SK-N-SH (cell line): ENCODE measurements at regions not wholly inside any gene's neighbourhood (a gene's known extent, or its start where the extent isn't known, plus 50 kb on each side); places are given as distances from the start of the nearest gene placed in this dataset.

ENCODE experiments used
- CTCF ChIA-PET: fragments of 300-600, 350-600 bp; formaldehyde crosslinking; extraction: SDS; loops from one replicate; lab custom pipeline; 2021; lab: Yijun Ruan, JAX
- POLR2A ChIA-PET: fragments of 350-600 bp; sonication (Branson Sonifier 250); formaldehyde crosslinking; extraction: SDS; loops from one replicate; lab custom pipeline; 2020; ENCODE audit warnings: antibody characterized with exemption, inconsistent platforms; lab: Yijun Ruan, JAX
- DNase-seq: peaks from one replicate; pipeline ENCODE4 v3.0.0; 2012
- H2AFZ ChIP-seq: fragments of 200-600 bp; sonication (generic); 2 replicates; pipeline ENCODE4 v1.8.1; 2016; ENCODE audit warnings: antibody characterized with exemption, mild to moderate bottlenecking, low read depth
- H3F3A ChIP-seq: fragments of 200-600 bp; sonication (generic); replicated peaks from 2 replicates; pipeline ENCODE3; 2016; ENCODE audit warnings: antibody characterized with exemption, mild to moderate bottlenecking; ENCODE audit not compliant: insufficient read depth
- H3K27ac ChIP-seq, 2 experiments: fragments of 200-500 bp in 1 of 2; fragments of 200-600 bp in 1 of 2; sonication (Bioruptor generic) in 1 of 2; sonication (generic), shearing (Covaris generic) in 1 of 2; 2 replicates each; pipeline versions ENCODE4 v1.5.1 to v1.6.1; 2014 to 2016; ENCODE audit warnings: low read depth in 2 of 2, inconsistent platforms in 1 of 2, low read length in 1 of 2, mild to moderate bottlenecking in 1 of 2, mixed read lengths in 1 of 2
- H3K27me3 ChIP-seq: fragments of 200-600 bp; sonication (generic), shearing (Covaris generic); 2 replicates; pipeline ENCODE4 v1.6.1; 2016; ENCODE audit warnings: mixed run types; ENCODE audit not compliant: insufficient read depth
- H3K36me3 ChIP-seq, 2 experiments: fragments of 200-500 bp in 1 of 2; fragments of 200-600 bp in 1 of 2; sonication (Bioruptor generic) in 1 of 2; sonication (generic) in 1 of 2; replicated peaks in 1 of 2; 2 replicates each; pipeline versions ENCODE3 to v1.5.1; 2014 to 2016; ENCODE audit warnings: low read length in 1 of 2, mild to moderate bottlenecking in 1 of 2; ENCODE audit not compliant: insufficient read depth in 2 of 2, control insufficient read depth in 1 of 2
- H3K4me1 ChIP-seq, 2 experiments: fragments of 200-500 bp in 1 of 2; fragments of 200-600 bp in 1 of 2; sonication (Bioruptor generic) in 1 of 2; sonication (generic), shearing (Covaris generic) in 1 of 2; 2 replicates each; pipeline versions ENCODE4 v1.5.1 to v1.6.1; 2014 to 2016; ENCODE audit warnings: low read depth in 1 of 2, low read length in 1 of 2, mixed run types in 1 of 2; ENCODE audit not compliant: insufficient read depth in 2 of 2, control insufficient read depth in 1 of 2
- H3K4me2 ChIP-seq: fragments of 200-600 bp; sonication (generic), shearing (Covaris generic); 2 replicates; pipeline ENCODE4 v1.6.1; 2017; ENCODE audit warnings: mixed run types
- H3K4me3 ChIP-seq, 2 experiments: fragments of 200-500 bp in 1 of 2; fragments of 200-600 bp in 1 of 2; sonication (Bioruptor generic) in 1 of 2; sonication (generic), shearing (Covaris generic) in 1 of 2; 2 replicates each; pipeline versions ENCODE4 v1.5.1 to v1.8.1; 2014 to 2016; ENCODE audit warnings: low read depth in 2 of 2, inconsistent platforms in 1 of 2, low read length in 1 of 2, mild to moderate bottlenecking in 1 of 2, mixed read lengths in 1 of 2, moderate library complexity in 1 of 2
- H3K79me2 ChIP-seq: fragments of 200-600 bp; sonication (generic); 2 replicates; pipeline ENCODE4 v1.8.1; 2017; ENCODE audit warnings: mild to moderate bottlenecking; ENCODE audit not compliant: insufficient read depth
- H3K9ac ChIP-seq: fragments of 200-600 bp; sonication (generic); 2 replicates; pipeline ENCODE4 v1.6.1; 2017; ENCODE audit warnings: mixed run types
- H3K9me2 ChIP-seq: fragments of 200-600 bp; sonication (generic); 2 replicates; pipeline ENCODE4 v1.6.1; 2017; ENCODE audit warnings: mixed run types
- H3K9me3 ChIP-seq: fragments of 200-600 bp; sonication (generic); 2 replicates; pipeline ENCODE4 v1.6.1; 2017; ENCODE audit warnings: mixed run types, mild to moderate bottlenecking, moderate library complexity
- H4K20me1 ChIP-seq: fragments of 200-600 bp; sonication (generic); 2 replicates; pipeline ENCODE4 v1.6.1; 2017; ENCODE audit warnings: mild to moderate bottlenecking, mixed run types; ENCODE audit not compliant: insufficient read depth
- CHD2 ChIP-seq: fragments of 150-350 bp; IDR thresholded peaks from 2 replicates; pipeline ENCODE4 v1.6.1; 2018; ENCODE audit warnings: low read length; ENCODE audit not compliant: partially characterized antibody
- CTCF ChIP-seq: fragments of 200-600 bp; sonication (generic); IDR thresholded peaks from 2 replicates; pipeline ENCODE4 v1.6.1; 2017; ENCODE audit warnings: antibody characterized with exemption, mild to moderate bottlenecking, moderate library complexity
- EZH2phosphoT487 ChIP-seq: fragments of 200-600 bp; sonication (generic); IDR thresholded peaks from 2 replicates; pipeline ENCODE4 v1.6.1; 2017; ENCODE audit warnings: low read depth, mixed run types, mild to moderate bottlenecking, antibody characterized with exemption, moderate library complexity, borderline replicate concordance
- GATA2 ChIP-seq: sonication (generic); formaldehyde crosslinking; IDR thresholded peaks from 2 replicates; pipeline ENCODE4 v1.5.0; 2020; ENCODE audit warnings: mild to moderate bottlenecking, missing genetic modification reagents
- IRF3 ChIP-seq: fragments of 150-350 bp; IDR thresholded peaks from 2 replicates; pipeline ENCODE4 v1.6.1; 2016; ENCODE audit warnings: mild to moderate bottlenecking, low read depth, low read length
- JUND ChIP-seq: IDR thresholded peaks from 2 replicates; pipeline ENCODE4 v1.4.0; 2012
- MAX ChIP-seq: IDR thresholded peaks from 2 replicates; pipeline ENCODE4 v1.4.0; 2012; ENCODE audit warnings: low read depth
- NFIC ChIP-seq: IDR thresholded peaks from 2 replicates; pipeline ENCODE4 v1.4.0; 2012; ENCODE audit warnings: borderline replicate concordance
- POLR2AphosphoS5 ChIP-seq: IDR thresholded peaks from 2 replicates; pipeline ENCODE4 v1.6.1; 2012; ENCODE audit warnings: low read depth, low read length
- RAD21 ChIP-seq: IDR thresholded peaks from 2 replicates; pipeline ENCODE4 v1.6.1; 2012; ENCODE audit warnings: mild to moderate bottlenecking, low read length
- REST ChIP-seq: IDR thresholded peaks from 2 replicates; pipeline ENCODE4 v1.6.1; 2012; ENCODE audit warnings: mild to moderate bottlenecking, low read depth, low read length, moderate library complexity
- RFX5 ChIP-seq: IDR thresholded peaks from 2 replicates; pipeline ENCODE4 v1.6.1; 2012; ENCODE audit warnings: mild to moderate bottlenecking, improper control_type of control experiment, low read length
- RXRA ChIP-seq: IDR thresholded peaks from 2 replicates; pipeline ENCODE4 v1.4.0; 2012; ENCODE audit warnings: low read depth, mild to moderate bottlenecking, borderline replicate concordance
- SIN3A ChIP-seq: IDR thresholded peaks from 2 replicates; pipeline ENCODE4 v1.6.1; 2012; ENCODE audit warnings: low read depth, mild to moderate bottlenecking, low read length, moderate library complexity, borderline replicate concordance
- SMC3 ChIP-seq: IDR thresholded peaks from 2 replicates; pipeline ENCODE4 v1.6.1; 2012; ENCODE audit warnings: low read depth, low read length, improper control_type of control experiment
- TCF12 ChIP-seq: IDR thresholded peaks from 2 replicates; pipeline ENCODE4 v1.4.0; 2012
- TEAD4 ChIP-seq: IDR thresholded peaks from 2 replicates; pipeline ENCODE4 v1.4.0; 2012; ENCODE audit warnings: mild to moderate bottlenecking, borderline replicate concordance; ENCODE audit not compliant: insufficient read depth
- WGBS: methylation state at CpG from one replicate; pipeline ENCODE4 v1.1.6; 2017; ENCODE audit warnings: low lambda C conversion rate; 5-methylcytosine and 5-hydroxymethylcytosine counted together

- ChIA-PET POLR2A (no interaction called here), CTCF (interaction anchor here (1.0 to 3.1 kb wide), 6 partner anchors 25 to 737 kb away, joined by 3 to 21 read pairs (median 4); no protein-coding TSS in a partner anchor)
- H3K27ac ChIP-seq: no peak overlapping the region
- no peak for DNase-seq
- no peaks in the 10 kb centered on the region for H3K79me2 ChIP-seq
- no peak overlapping the region for H2AFZ ChIP-seq
- H3K9ac ChIP-seq: no peak overlapping the region
- H3K4me3 ChIP-seq: no peak overlapping the region
- no peaks in the 10 kb centered on the region for H3K27me3 ChIP-seq
- no peak overlapping the region for H3K4me2 ChIP-seq
- TF ChIP-seq POLR2AphosphoS5: no peak
- TF ChIP-seq TEAD4: no peak
- TF ChIP-seq SMC3: peak; percentile 21; the same call in 1 of the 2 replicates
- peak; percentile 64 for TF ChIP-seq RAD21
- peak; percentile 51 for TF ChIP-seq CTCF
- no peaks in the 10 kb centered on the region for H3K9me2 ChIP-seq
- H3K36me3 ChIP-seq: no peaks in the 10 kb centered on the region
- peaks cover 0 to 2% of the 10 kb centered on the region in 2 experiments; a peak in 1 of 4 replicates for H3K4me1 ChIP-seq
- WGBS: 35% methylated on average over 3 of the region's 3 CpGs
- no peaks in the 10 kb centered on the region for H3F3A ChIP-seq
- H4K20me1 ChIP-seq: no peaks in the 10 kb centered on the region
- H3K9me3 ChIP-seq: no peaks in the 10 kb centered on the region
These were observed 131.2 kb upstream of the PLCXD3 start for GRCh38 chr5:41641621-41642020.

GRCh38 chr5:41638685-41639084 lies 128.3 kb upstream of the PLCXD3 start:
- no peak overlapping the region for H3K27ac ChIP-seq
- no peaks in the 10 kb centered on the region for H3K79me2 ChIP-seq
- ChIA-PET POLR2A (no interaction called here), CTCF (interaction anchor here (0.6 to 3.0 kb wide), 5 partner anchors 9 to 734 kb away, joined by 3 to 10 read pairs (median 3); no protein-coding TSS in a partner anchor)
- H3K4me3 ChIP-seq: no peak overlapping the region
- no peaks in the 10 kb centered on the region for H3K27me3 ChIP-seq
- no peak overlapping the region for H3K9ac ChIP-seq
- DNase-seq: no peak
- no peaks in the 10 kb centered on the region for H3F3A ChIP-seq
- H3K9me2 ChIP-seq: no peaks in the 10 kb centered on the region
- H3K4me2 ChIP-seq: no peak overlapping the region
- H4K20me1 ChIP-seq: no peaks in the 10 kb centered on the region
- H3K36me3 ChIP-seq: no peaks in the 10 kb centered on the region
- no peaks in the 10 kb centered on the region for H3K9me3 ChIP-seq
- TF ChIP-seq MAX (no peak), RFX5 (no peak), CTCF (no peak), JUND (no peak), NFIC (no peak), REST (no peak), GATA2 (CRISPR knock-in tag) (no peak), CHD2 (no peak), SIN3A (no peak), TCF12 (no peak), EZH2phosphoT487 (no peak), RXRA (no peak), IRF3 (no peak)
- H3K4me1 ChIP-seq: peaks cover 0 to 2% of the 10 kb centered on the region in 2 experiments; a peak in 1 of 4 replicates
- H2AFZ ChIP-seq: no peak overlapping the region
- WGBS: 34% methylated on average over 3 of the region's 3 CpGs
